Stimulated activated CD4-positive, alpha-beta T cell treated with anti-CD3 and anti-CD28 coated beads, Interleukin-15, amount 100 ng/mL, for 24 hours (primary cell): ENCODE measurements at regions not wholly inside any gene's neighbourhood (a gene's known extent, or its start where the extent isn't known, plus 50 kb on each side); places are given as distances from the start of the nearest gene placed in this dataset.

ENCODE experiments used
- DNase-seq: peaks from one replicate; pipeline ENCODE4 v3.0.0-alpha.2; 2020

GRCh38 chr6:121837545-121838229, 402.2 kb downstream of the GJA1 start:
- DNase-seq = no peak

DNA sequence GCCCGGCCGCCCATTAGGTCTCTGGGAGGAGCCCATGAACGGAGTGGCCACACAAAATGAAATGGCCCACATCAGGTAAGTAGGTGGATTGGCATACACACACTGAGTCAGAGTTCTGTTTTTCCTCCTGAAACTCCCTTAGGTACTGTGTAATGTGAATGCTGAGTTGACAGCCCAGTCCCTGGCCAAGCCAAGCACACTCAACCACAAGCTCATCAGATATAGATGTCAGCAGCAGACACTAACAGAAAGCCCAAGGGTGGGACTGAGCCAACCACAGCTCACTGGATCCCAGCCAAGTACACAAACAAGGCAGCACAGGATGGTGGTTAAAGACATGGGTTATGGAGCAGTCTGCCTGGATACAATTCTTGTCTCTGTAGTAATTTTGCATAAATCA, 403.4 kb downstream of the GJA1 start:
- peak; percentile 7 for DNase-seq

DNA sequence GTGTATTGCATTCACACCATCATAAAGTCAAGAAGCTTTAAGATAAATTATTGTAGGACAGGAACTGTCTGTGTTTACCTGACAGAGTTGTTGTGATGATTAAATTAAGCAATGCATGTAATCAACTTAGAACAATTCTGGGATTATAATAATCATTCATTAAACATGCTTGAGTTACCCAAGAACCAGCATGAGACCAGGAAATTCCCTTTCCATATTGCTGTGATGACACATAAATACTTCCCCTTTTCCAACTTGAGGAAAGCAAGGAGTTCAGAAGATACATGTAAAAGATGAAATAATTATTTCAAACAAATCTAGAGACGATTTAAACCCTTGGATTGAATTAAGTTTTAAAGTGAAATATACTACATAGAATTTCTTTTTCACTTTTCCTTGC, 404.4 kb downstream of the GJA1 start:
- DNase-seq = no peak

DNA sequence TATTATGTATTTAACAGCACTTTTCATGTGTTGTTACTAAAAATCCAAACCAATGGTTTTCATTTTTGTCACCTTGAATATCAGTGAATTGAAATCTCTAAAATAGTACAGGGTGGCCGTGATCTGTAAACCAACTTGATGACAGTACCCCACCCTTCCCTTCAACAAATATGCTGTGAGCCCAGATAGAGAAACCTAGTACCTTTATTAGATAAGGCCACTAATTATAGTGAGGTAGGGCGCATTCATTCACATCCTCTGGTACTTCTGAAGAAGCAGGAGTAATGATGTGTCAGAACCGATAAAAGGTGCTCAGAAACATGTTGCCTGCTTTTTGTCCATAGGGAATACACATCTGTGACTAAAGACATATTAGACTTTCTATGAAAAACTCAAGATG, 409.5 kb downstream of the GJA1 start:
- DNase-seq = no peak

GRCh38 chr6:121847806-121848522, 412.5 kb downstream of the GJA1 start:
- DNase-seq = no peak

GRCh38 chr6:121848523-121849255, 413.2 kb downstream of the GJA1 start:
- no peak for DNase-seq

GRCh38 chr6:121849477-121849876, 414.0 kb downstream of the GJA1 start:
- DNase-seq = peak; percentile 48

DNA sequence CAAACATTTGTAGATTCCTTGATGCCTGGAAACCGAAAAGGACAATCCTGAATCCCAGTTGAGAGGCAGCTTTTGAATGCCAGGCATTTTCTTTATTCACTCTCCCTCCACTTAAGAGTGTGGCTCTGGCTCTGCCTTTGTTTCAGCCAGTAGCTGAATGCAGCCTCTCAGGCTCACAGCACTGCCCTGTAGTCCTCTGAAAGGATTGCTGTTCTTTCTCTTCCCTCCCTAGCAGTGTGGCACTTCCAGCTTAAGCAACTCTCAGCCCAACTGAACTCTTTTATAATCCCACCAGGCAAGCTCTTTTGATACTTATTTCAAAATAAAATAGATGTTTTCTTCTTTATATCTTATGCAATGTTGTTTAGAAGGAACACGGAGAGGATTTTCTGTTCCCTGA, 415.6 kb downstream of the GJA1 start:
- no peak for DNase-seq

DNA sequence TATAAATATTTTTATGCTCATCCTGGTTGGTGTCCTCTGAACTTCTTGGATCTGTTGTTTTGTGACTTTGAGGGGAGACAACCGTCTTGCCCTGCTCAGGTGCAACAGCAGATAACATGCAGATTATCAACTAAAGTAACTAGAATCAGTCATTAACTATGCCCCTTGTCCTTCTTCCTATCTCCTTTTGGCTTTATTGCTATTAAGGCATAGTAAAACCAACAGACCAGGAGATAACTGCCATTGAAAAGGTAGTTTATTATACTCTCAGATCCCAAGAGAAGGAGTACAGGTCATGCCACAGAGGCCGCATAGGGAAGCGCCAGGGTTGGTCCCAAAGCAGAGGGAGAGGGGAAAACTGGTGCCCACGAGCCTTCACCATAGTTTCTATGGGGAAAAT, 418.2 kb downstream of the GJA1 start:
- no peak for DNase-seq

DNA sequence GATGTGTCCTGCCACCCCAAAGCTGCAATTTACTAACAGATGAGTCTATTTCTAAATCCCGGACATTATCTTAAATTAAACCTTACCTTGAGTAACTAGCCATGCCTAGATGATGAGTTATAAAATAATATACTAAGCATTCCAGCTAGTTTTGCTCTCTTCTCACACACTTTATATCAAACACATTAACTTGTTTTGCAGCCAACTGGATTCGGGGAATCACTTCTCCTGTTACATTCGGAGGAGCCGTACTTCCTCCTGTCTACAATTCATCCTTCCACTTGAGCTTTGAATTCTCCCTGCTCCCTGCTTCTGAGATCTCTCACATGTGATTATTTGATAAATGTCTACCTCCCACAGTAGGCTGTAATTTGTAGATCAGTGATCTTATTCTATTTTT, 420.1 kb downstream of the GJA1 start:
- no peak for DNase-seq

GRCh38 chr6:121856296-121856695, 420.9 kb downstream of the GJA1 start:
- no peak for DNase-seq

DNA sequence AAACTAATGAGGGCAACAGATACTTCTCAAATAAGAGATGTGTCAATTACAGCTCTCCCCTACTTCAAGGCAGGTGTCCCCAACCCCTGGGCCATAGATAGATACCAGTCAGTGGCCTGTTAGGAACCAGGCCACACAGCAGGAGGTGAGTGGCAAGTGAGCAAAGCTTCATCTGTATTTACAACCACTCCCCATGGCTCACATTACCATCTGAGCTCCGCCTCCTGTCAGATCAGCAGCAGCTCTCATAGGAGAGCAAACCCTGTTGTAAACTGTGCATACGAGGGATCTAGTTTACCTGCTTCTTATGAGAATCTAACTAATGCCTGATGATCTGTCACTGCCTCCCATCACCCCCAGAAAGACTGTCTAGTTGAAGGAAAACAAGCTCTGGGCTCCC, 422.1 kb downstream of the GJA1 start:
- no peak for DNase-seq

GRCh38 chr6:121858310-121858709, 422.9 kb downstream of the GJA1 start:
- no peak for DNase-seq

DNA sequence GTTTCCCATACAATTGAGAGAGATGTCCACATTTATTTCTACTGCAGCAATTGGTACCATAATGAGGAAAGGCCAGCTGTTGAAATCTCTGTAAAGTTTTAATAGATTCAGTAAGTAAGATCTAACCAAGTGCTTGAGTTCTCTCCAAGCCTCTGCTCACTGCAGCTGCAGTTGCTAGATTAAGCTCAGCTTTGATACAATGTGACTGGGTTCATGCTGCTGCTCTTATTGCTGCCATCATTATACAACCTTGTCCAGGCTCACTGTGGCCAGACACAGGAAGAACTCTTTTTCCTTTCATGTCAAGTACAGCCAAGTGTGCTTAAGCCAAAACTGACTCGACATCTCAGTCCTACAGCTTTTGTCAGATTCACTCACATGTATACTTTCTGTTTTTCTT, 423.5 kb downstream of the GJA1 start:
- DNase-seq = no peak

- DNase-seq = no peak
Measured at GRCh38 chr6:121865811-121866210, 430.4 kb downstream of the GJA1 start.

DNA sequence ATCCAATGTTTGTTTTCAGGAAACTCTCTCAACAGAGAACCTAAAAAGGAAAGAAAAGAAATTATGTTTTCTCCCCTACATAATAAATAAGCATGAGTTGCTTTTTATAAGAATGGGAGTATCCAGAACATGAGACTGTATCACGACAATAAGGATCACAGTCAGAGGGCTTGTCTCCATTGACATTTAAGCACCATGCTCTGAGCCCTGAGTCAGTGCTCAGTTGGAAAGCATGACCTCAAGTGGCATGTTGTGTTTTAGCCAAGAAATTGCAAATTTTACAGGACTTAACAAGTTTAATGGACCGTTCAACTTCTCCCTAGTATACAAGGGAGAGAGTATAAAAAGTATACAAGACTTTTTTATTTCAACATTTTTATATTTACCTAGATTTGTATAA, 431.6 kb downstream of the GJA1 start:
- DNase-seq = no peak

- DNase-seq = no peak
Measured at GRCh38 chr6:121868206-121868605, 432.8 kb downstream of the GJA1 start.

GRCh38 chr6:121873595-121873994, 438.1 kb downstream of the GJA1 start:
- DNase-seq = no peak

GRCh38 chr6:121876721-121877120, 441.3 kb downstream of the GJA1 start:
- no peak for DNase-seq

DNA sequence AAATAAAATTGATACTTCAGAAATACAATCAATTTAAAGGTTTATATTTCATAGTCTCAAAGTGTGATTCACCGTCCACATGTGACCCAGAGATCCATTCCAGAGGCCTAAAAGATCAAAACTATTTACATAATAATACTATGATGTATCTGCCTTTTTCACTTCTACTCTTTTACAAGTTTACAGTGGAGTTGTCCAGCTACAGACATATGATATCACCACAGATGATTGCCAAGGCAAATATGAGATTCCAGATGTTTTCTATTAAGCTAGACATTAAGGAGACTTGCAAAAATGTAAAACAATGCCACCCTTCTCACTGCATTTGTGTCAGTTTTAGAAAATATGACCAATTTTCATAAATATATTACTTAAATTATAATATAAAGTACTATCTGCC, 443.7 kb downstream of the GJA1 start:
- DNase-seq = no peak

- no peak for DNase-seq
Measured at GRCh38 chr6:121880831-121881230, 445.4 kb downstream of the GJA1 start.

DNA sequence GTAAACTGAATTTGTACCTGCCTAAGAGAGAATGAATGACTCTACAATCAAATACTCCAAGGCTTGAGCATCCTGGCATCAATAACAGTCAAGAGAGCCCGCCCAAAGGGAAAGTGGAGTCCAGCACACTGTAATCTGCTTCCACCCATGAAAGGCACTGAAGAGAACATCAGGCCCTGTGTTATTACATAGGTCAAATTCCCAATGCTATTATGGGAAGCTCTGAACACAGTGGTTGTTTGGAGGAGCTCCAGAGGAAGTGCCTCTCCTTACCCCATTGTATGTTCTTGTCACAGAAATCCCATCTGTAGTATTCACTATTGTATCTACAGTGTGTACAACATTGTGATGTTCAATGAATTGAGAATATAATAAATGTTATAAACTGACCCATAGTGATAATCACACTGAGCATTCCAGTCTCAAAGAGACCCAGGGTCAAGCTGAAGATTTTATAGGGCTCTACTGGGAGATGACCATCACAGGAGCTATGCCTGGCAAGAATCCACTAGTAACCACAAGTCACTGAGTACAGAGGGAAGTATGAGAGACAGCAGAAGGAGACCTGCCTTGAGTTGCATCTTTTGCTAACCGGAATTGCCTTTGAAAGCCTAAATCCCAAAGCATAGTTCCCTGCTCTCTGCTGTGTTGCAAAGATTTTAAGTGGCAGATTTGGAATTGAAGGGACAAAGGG, 446.7 kb downstream of the GJA1 start:
- no peak for DNase-seq

DNA sequence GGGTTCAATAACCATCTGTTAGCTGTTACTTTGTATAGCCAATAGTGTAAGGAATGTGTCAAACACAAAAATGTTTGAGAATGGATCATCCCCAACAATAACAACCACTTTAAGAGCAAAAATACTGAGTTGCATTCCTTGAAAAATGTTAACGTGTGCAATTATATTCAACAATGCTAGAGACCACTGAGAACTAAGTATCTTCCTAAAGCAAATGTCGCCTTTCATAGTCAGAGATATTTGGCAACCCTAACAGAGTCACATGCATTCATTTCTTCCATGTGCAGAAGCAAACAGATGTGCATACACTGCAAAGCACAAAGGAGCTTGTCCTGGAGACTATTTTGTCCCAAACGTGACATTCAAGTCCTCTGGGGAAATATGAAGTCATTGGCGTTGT, 448.6 kb downstream of the GJA1 start:
- no peak for DNase-seq

DNA sequence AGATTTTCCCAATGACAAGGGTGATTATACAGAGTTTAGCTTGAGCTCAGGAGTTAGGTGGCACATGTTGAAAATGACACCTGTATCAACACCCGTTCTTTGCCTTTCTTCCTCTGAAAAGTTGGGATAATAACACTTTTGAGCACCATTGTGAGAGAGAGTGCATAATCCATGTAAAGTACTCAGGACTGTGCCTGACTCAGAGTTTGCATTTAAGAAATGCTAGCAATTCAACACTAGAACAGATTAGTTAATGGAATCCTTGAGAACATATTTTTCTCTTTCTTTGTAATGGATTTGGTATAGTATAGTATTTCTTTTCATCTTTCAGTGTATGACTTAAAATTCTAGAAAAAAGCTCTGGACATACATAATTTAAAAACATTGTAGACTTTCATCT, 449.2 kb downstream of the GJA1 start:
- no peak for DNase-seq
